ENCODE measurements at regions not wholly inside any gene's neighbourhood (a gene's known extent, or its start where the extent isn't known, plus 50 kb on each side); places are given as distances from the start of the nearest gene placed in this dataset.

GRCh38 chr5:89436464-89436863, 553.5 kb upstream of the MEF2C start:
- Histone ChIP-seq H3K9me2 (ENCODE audit: insufficient read depth, low read length) (no peaks in the 10 kb centered on the region), H2AFZ (ENCODE audit: low read depth, low read length) (no peak overlapping the region), H3K4me2 (ENCODE audit: low read length) (no peak overlapping the region), H3K79me2 (replicated peaks; ENCODE audit: insufficient read depth, low read length) (no peaks in the 10 kb centered on the region), H3F3A (ENCODE audit: insufficient read depth, low read length, poor library complexity, severe bottlenecking) (no peaks in the 10 kb centered on the region), H3K9ac (ENCODE audit: low read length) (no peak overlapping the region), H3K27ac (ENCODE audit: low read length) (no peak overlapping the region), H3K4me3 (ENCODE audit: low read length) (no peak overlapping the region), H3K9me3 (ENCODE audit: low read length) (no peaks in the 10 kb centered on the region), H3K27me3 (ENCODE audit: insufficient read depth, low read depth, low read length) (no peaks in the 10 kb centered on the region), H3K36me3 (ENCODE audit: insufficient read depth, low read length) (no peaks in the 10 kb centered on the region), H4K20me1 (ENCODE audit: insufficient read depth) (no peaks in the 10 kb centered on the region)
- TF ChIP-seq EP300 (conservative IDR thresholded peaks at IDR 0.05; ENCODE audit: poor library complexity, severe bottlenecking) (no peak), SMC3 (conservative IDR thresholded peaks at IDR 0.05; ENCODE audit: poor library complexity) (no peak), REST (IDR thresholded peaks at IDR 0.05; ENCODE audit: borderline replicate concordance) (no peak), RAD21 (conservative IDR thresholded peaks at IDR 0.05) (no peak)
- TF ChIP-seq, protein P1, sequence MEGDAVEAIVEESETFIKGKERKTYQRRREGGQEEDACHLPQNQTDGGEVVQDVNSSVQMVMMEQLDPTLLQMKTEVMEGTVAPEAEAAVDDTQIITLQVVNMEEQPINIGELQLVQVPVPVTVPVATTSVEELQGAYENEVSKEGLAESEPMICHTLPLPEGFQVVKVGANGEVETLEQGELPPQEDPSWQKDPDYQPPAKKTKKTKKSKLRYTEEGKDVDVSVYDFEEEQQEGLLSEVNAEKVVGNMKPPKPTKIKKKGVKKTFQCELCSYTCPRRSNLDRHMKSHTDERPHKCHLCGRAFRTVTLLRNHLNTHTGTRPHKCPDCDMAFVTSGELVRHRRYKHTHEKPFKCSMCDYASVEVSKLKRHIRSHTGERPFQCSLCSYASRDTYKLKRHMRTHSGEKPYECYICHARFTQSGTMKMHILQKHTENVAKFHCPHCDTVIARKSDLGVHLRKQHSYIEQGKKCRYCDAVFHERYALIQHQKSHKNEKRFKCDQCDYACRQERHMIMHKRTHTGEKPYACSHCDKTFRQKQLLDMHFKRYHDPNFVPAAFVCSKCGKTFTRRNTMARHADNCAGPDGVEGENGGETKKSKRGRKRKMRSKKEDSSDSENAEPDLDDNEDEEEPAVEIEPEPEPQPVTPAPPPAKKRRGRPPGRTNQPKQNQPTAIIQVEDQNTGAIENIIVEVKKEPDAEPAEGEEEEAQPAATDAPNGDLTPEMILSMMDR (IDR thresholded peaks at IDR 0.05; ENCODE audit: poor library complexity, severe bottlenecking) = no peak

DNA sequence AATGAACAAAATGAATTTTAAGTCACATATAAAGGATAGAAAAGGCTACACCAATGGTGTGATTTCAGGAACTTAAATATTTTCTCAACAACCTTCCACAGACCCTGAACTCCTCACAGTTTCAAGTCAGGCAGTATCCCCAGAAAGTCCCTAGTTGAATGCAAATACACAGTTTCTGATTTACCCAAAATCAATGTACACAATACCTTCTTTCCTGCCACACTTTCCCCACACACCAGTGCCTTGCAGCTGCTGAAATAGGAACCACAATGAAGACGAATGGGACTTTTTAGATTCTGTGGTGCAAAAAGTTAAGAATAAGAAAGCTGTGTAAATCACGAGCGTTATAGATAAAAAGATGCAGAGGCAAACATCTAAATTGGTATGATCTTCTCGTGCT, 552.4 kb upstream of the MEF2C start:
- Histone ChIP-seq H3K27ac (ENCODE audit: low read length) (no peak overlapping the region), H3K4me2 (ENCODE audit: low read length) (no peak overlapping the region), H3K9me3 (ENCODE audit: low read length) (no peaks in the 10 kb centered on the region), H3K9me2 (ENCODE audit: insufficient read depth, low read length) (no peaks in the 10 kb centered on the region), H3K27me3 (ENCODE audit: insufficient read depth, low read depth, low read length) (no peaks in the 10 kb centered on the region), H3K4me3 (ENCODE audit: low read length) (no peak overlapping the region), H3F3A (ENCODE audit: insufficient read depth, low read length, poor library complexity, severe bottlenecking) (no peaks in the 10 kb centered on the region), H3K36me3 (ENCODE audit: insufficient read depth, low read length) (no peaks in the 10 kb centered on the region), H4K20me1 (ENCODE audit: insufficient read depth) (no peaks in the 10 kb centered on the region), H3K9ac (ENCODE audit: low read length) (no peak overlapping the region), H3K79me2 (replicated peaks; ENCODE audit: insufficient read depth, low read length) (no peaks in the 10 kb centered on the region), H2AFZ (ENCODE audit: low read depth, low read length) (no peak overlapping the region)
- no peak for TF ChIP-seq SMC3 (conservative IDR thresholded peaks at IDR 0.05; ENCODE audit: poor library complexity)
- no peak for TF ChIP-seq EZH2 (IDR thresholded peaks at IDR 0.05; ENCODE audit: borderline replicate concordance, insufficient read depth, low read length, poor library complexity, severe bottlenecking)
- TF ChIP-seq MXI1 (conservative IDR thresholded peaks at IDR 0.05; ENCODE audit: poor library complexity, severe bottlenecking) = no peak

DNA sequence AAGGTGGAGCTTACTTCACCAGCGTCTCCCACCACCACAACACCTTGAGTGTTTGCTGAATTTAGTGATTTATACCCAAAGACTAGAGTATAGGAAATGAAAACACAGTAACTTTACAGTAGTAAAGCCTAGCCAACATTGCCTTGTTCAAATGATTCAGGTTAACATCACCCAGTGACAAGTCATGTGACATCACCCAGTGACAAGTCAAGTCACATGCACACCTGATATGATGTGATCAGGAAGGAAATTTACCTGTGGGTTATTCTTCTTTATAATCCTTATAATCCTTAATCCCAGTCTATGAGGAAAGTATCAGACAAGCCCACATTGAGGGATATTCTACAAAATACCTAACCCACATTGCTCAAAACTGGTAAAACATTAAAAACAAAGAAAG, 545.6 kb upstream of the MEF2C start:
- no peaks in the 10 kb centered on the region for H3F3A ChIP-seq (ENCODE audit: insufficient read depth, low read length, poor library complexity, severe bottlenecking)
- TF ChIP-seq EZH2 (IDR thresholded peaks at IDR 0.05; ENCODE audit: borderline replicate concordance, insufficient read depth, low read length, poor library complexity, severe bottlenecking) = no peak
- no peak for TF ChIP-seq REST (IDR thresholded peaks at IDR 0.05; ENCODE audit: borderline replicate concordance)
- no peak for TF ChIP-seq RAD21 (conservative IDR thresholded peaks at IDR 0.05)
- TF ChIP-seq MXI1 (conservative IDR thresholded peaks at IDR 0.05; ENCODE audit: poor library complexity, severe bottlenecking) = no peak
- TF ChIP-seq SMC3 (conservative IDR thresholded peaks at IDR 0.05; ENCODE audit: poor library complexity) = no peak
- no peak for TF ChIP-seq EP300 (conservative IDR thresholded peaks at IDR 0.05; ENCODE audit: poor library complexity, severe bottlenecking)
- no peak for TF ChIP-seq POLR2AphosphoS5 (IDR thresholded peaks at IDR 0.05)
- no peak for TF ChIP-seq TAF1 (IDR thresholded peaks at IDR 0.05; ENCODE audit: low read depth)
- TF ChIP-seq, protein P1 (IDR thresholded peaks at IDR 0.05; ENCODE audit: poor library complexity, severe bottlenecking) = no peak
- H2AFZ ChIP-seq (ENCODE audit: low read depth, low read length) = no peak overlapping the region
- no peaks in the 10 kb centered on the region for H3K79me2 ChIP-seq (replicated peaks; ENCODE audit: insufficient read depth, low read length)
- H3K9ac ChIP-seq (ENCODE audit: low read length) = no peak overlapping the region
- no peaks in the 10 kb centered on the region for H4K20me1 ChIP-seq (ENCODE audit: insufficient read depth)
- H3K4me3 ChIP-seq (ENCODE audit: low read length) = no peak overlapping the region
- no peaks in the 10 kb centered on the region for H3K27me3 ChIP-seq (ENCODE audit: insufficient read depth, low read depth, low read length)
- no peak overlapping the region for H3K27ac ChIP-seq (ENCODE audit: low read length)
- no peaks in the 10 kb centered on the region for H3K9me3 ChIP-seq (ENCODE audit: low read length)
- H3K9me2 ChIP-seq (ENCODE audit: insufficient read depth, low read length) = no peaks in the 10 kb centered on the region
- no peaks in the 10 kb centered on the region for H3K36me3 ChIP-seq (ENCODE audit: insufficient read depth, low read length)
- no peak overlapping the region for H3K4me2 ChIP-seq (ENCODE audit: low read length)

Measured in neural cell (in vitro differentiated cells).